Keratinocyte (primary cell): ENCODE measurements at regions not wholly inside any gene's neighbourhood (a gene's known extent, or its start where the extent isn't known, plus 50 kb on each side); places are given as distances from the start of the nearest gene placed in this dataset.

Experiments used
- EZH2 ChIP-seq: IDR thresholded peaks from one replicate; pipeline ENCODE4 v1.6.1; 2012; ENCODE audit warnings: inconsistent platforms, mild to moderate bottlenecking, low read length, moderate library complexity
- TF ChIP-seq, protein P1 (sequence below), 3 experiments: IDR thresholded peaks in 1 of 3; conservative IDR thresholded peaks in 1 of 3; optimal IDR thresholded peaks in 1 of 3; 2 replicates in 2 of 3; 3 replicates in 1 of 3; pipeline versions ENCODE3 to v1.5.1; 2011; ENCODE audit warnings: low read length in 3 of 3, mild to moderate bottlenecking in 3 of 3, moderate library complexity in 2 of 3, control low read depth in 1 of 3, inconsistent platforms in 1 of 3; ENCODE audit not compliant: insufficient read depth in 2 of 3; ENCODE audit errors: extremely low read depth in 1 of 3

DNA sequence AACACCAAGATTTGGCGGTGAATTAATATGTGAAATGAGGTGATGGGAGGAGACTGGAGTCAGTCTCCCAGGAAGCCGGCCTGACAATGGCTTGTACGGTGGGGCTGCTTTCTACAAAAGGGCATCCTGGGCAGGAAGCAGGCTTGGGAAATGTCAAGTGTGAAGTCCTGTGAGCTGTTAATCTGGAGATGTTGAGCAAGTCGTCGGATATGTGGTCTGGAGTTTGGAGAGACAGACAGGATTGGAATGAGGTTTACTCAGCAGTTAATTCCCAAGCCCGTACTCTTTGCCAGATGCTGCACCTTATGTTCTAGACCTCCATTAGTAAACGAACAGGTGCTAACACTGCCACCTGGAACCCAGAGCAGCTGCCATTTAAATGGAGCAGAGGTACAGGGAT, 107.7 kb upstream of the FOXC1 start:
- TF ChIP-seq, protein P1, sequence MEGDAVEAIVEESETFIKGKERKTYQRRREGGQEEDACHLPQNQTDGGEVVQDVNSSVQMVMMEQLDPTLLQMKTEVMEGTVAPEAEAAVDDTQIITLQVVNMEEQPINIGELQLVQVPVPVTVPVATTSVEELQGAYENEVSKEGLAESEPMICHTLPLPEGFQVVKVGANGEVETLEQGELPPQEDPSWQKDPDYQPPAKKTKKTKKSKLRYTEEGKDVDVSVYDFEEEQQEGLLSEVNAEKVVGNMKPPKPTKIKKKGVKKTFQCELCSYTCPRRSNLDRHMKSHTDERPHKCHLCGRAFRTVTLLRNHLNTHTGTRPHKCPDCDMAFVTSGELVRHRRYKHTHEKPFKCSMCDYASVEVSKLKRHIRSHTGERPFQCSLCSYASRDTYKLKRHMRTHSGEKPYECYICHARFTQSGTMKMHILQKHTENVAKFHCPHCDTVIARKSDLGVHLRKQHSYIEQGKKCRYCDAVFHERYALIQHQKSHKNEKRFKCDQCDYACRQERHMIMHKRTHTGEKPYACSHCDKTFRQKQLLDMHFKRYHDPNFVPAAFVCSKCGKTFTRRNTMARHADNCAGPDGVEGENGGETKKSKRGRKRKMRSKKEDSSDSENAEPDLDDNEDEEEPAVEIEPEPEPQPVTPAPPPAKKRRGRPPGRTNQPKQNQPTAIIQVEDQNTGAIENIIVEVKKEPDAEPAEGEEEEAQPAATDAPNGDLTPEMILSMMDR (optimal IDR thresholded peaks at IDR 0.05 in 1 of 3, IDR thresholded peaks at IDR 0.05 in 1 of 3, conservative IDR thresholded peaks at IDR 0.05 in 1 of 3; ENCODE audit: extremely low read depth in 1 of 3, insufficient read depth in 2 of 3, low read length in 3 of 3) = no peak
- TF ChIP-seq EZH2 = no peak
